Right renal cortex interstitium (tissue), 3 donors: ENCODE measurements at regions not wholly inside any gene's neighbourhood (a gene's known extent, or its start where the extent isn't known, plus 50 kb on each side); places are given as distances from the start of the nearest gene placed in this dataset.

ENCODE experiments used
- DNase-seq, 3 donors: peaks; one replicate each; pipeline ENCODE4 v3.0.0-alpha.2; 2013; ENCODE audit warnings: low read depth in 3 of 3, low spot score in 2 of 3

- DNase-seq = no peak
Observed at GRCh38 chr11:30811226-30811755, 225.1 kb upstream of the MPPED2 start.

GRCh38 chr11:30810116-30810515, 224.0 kb upstream of the MPPED2 start:
- DNase-seq = no peak

GRCh38 chr11:30801357-30801756, 215.2 kb upstream of the MPPED2 start:
- no peak for DNase-seq

GRCh38 chr11:30800904-30801303, 214.8 kb upstream of the MPPED2 start:
- DNase-seq = no peak

- no peak for DNase-seq
Observed at GRCh38 chr11:30798547-30799236, 212.5 kb upstream of the MPPED2 start.

GRCh38 chr11:30789270-30789669, 203.1 kb upstream of the MPPED2 start:
- no peak for DNase-seq

GRCh38 chr11:30788849-30789248, 202.7 kb upstream of the MPPED2 start:
- no peak for DNase-seq

- peak; percentile 47 to 57 (median 47) for DNase-seq
Observed at GRCh38 chr11:30786256-30787110, 200.3 kb upstream of the MPPED2 start.

GRCh38 chr11:30778596-30778995, 192.4 kb upstream of the MPPED2 start:
- DNase-seq = no peak

- DNase-seq = no peak
Observed at GRCh38 chr11:30775233-30775522, 189.0 kb upstream of the MPPED2 start.

- no peak for DNase-seq
Observed at GRCh38 chr11:30774496-30775232, 188.5 kb upstream of the MPPED2 start.

GRCh38 chr11:30772908-30773307, 186.8 kb upstream of the MPPED2 start:
- DNase-seq = no peak

- DNase-seq = no peak
Observed at GRCh38 chr11:30763951-30764350, 177.8 kb upstream of the MPPED2 start.

GRCh38 chr11:30762188-30762587, 176.0 kb upstream of the MPPED2 start:
- no peak for DNase-seq

- no peak for DNase-seq
Observed at GRCh38 chr11:30760345-30760744, 174.2 kb upstream of the MPPED2 start.

- no peak for DNase-seq
Observed at GRCh38 chr11:30758946-30759504, 172.9 kb upstream of the MPPED2 start.

- DNase-seq = no peak
Observed at GRCh38 chr11:30758518-30758917, 172.4 kb upstream of the MPPED2 start.

- DNase-seq = no peak
Observed at GRCh38 chr11:30758012-30758411, 171.9 kb upstream of the MPPED2 start.

- DNase-seq = no peak
Observed at GRCh38 chr11:30753994-30754393, 167.8 kb upstream of the MPPED2 start.

- no peak for DNase-seq
Observed at GRCh38 chr11:30753504-30753903, 167.4 kb upstream of the MPPED2 start.

- DNase-seq = no peak
Observed at GRCh38 chr11:30749268-30749667, 163.1 kb upstream of the MPPED2 start.
